Trophoblast cell (in vitro differentiated cells and primary cell): ENCODE measurements at regions not wholly inside any gene's neighbourhood (a gene's known extent, or its start where the extent isn't known, plus 50 kb on each side); places are given as distances from the start of the nearest gene placed in this dataset.

ENCODE experiments used
- DNase-seq, 2 donors: peaks; one replicate each; pipeline ENCODE4 v3.0.0-alpha.2; 2016
- H2AFZ ChIP-seq: 2 replicates; pipeline ENCODE4 v1.6.1; 2013; ENCODE audit warnings: low read length, moderate library complexity, mild to moderate bottlenecking; ENCODE audit not compliant: insufficient read depth, poor library complexity
- H2AK5ac ChIP-seq: 2 replicates; pipeline ENCODE4 v1.6.1; 2013; ENCODE audit warnings: mild to moderate bottlenecking, low read length
- H2BK120ac ChIP-seq: 2 replicates; pipeline ENCODE4 v1.6.1; 2013; ENCODE audit warnings: low read length, mild to moderate bottlenecking, moderate library complexity; ENCODE audit not compliant: insufficient read depth, poor library complexity
- H2BK12ac ChIP-seq: 2 replicates; pipeline ENCODE4 v1.6.1; 2013; ENCODE audit warnings: mild to moderate bottlenecking, low read length, moderate library complexity
- H2BK5ac ChIP-seq: 2 replicates; pipeline ENCODE4 v1.6.1; 2013; ENCODE audit warnings: low read length, low read depth, moderate library complexity, mild to moderate bottlenecking; ENCODE audit not compliant: poor library complexity
- H3K14ac ChIP-seq: 2 replicates; pipeline ENCODE4 v1.6.1; 2013; ENCODE audit warnings: mild to moderate bottlenecking, low read length
- H3K18ac ChIP-seq: 2 replicates; pipeline ENCODE4 v1.6.1; 2013; ENCODE audit warnings: mild to moderate bottlenecking, low read length
- H3K23ac ChIP-seq: 2 replicates; pipeline ENCODE4 v1.6.1; 2013; ENCODE audit warnings: low read length
- H3K27ac ChIP-seq: 2 replicates; pipeline ENCODE4 v1.5.1; 2013; ENCODE audit warnings: low read depth, mild to moderate bottlenecking, inconsistent platforms, low read length, moderate library complexity
- H3K27me3 ChIP-seq: 2 replicates; pipeline ENCODE4 v1.6.1; 2013; ENCODE audit warnings: inconsistent platforms, mild to moderate bottlenecking, low read length, moderate library complexity; ENCODE audit not compliant: insufficient read depth
- H3K36me3 ChIP-seq, 2 experiments: 1 replicate in 1 of 2; 2 replicates in 1 of 2; pipeline ENCODE4 v1.6.1; 2013; ENCODE audit warnings: low read length in 2 of 2, mild to moderate bottlenecking in 2 of 2, moderate library complexity in 1 of 2; ENCODE audit not compliant: insufficient read depth in 2 of 2, control insufficient read depth in 1 of 2
- H3K4ac ChIP-seq: 2 replicates; pipeline ENCODE4 v1.6.1; 2013; ENCODE audit warnings: low read depth, mild to moderate bottlenecking, low read length, moderate library complexity
- H3K4me1 ChIP-seq, 2 experiments: 1 replicate in 1 of 2; 2 replicates in 1 of 2; pipeline ENCODE4 v1.6.1; 2013; ENCODE audit warnings: low read length in 2 of 2, mild to moderate bottlenecking in 2 of 2, moderate library complexity in 1 of 2; ENCODE audit not compliant: insufficient read depth in 2 of 2, control insufficient read depth in 1 of 2
- H3K4me2 ChIP-seq: 2 replicates; pipeline ENCODE4 v1.6.1; 2013; ENCODE audit warnings: inconsistent platforms, mild to moderate bottlenecking, low read length, moderate library complexity
- H3K4me3 ChIP-seq: 2 replicates; pipeline ENCODE4 v1.5.1; 2013; ENCODE audit warnings: mild to moderate bottlenecking, low read depth, low read length, inconsistent platforms
- H3K79me1 ChIP-seq: one replicate; pipeline ENCODE4 v1.6.1; 2013; ENCODE audit warnings: low read length
- H3K79me2 ChIP-seq: 2 replicates; pipeline ENCODE4 v1.6.1; 2013; ENCODE audit warnings: low read length, mild to moderate bottlenecking; ENCODE audit not compliant: control insufficient read depth, insufficient read depth, poor library complexity
- H3K9ac ChIP-seq: 2 replicates; pipeline ENCODE4 v1.6.1; 2013; ENCODE audit warnings: mild to moderate bottlenecking, low read length
- H3K9me3 ChIP-seq: 2 replicates; pipeline ENCODE4 v1.6.1; 2013; ENCODE audit warnings: low read depth, mild to moderate bottlenecking, control low read depth, inconsistent platforms, low read length; ENCODE audit not compliant: insufficient read depth
- H4K12ac ChIP-seq: 2 replicates; pipeline ENCODE4 v1.6.1; 2013; ENCODE audit warnings: low read depth, mild to moderate bottlenecking, low read length, moderate library complexity
- H4K8ac ChIP-seq: 2 replicates; pipeline ENCODE4 v1.6.1; 2013; ENCODE audit warnings: low read depth, mild to moderate bottlenecking, low read length, moderate library complexity
- H4K91ac ChIP-seq: one replicate; pipeline ENCODE4 v1.6.1; 2013; ENCODE audit warnings: low read depth, mild to moderate bottlenecking, low read length, moderate library complexity
- WGBS: extraction: QIAGEN DNeasy Blood & Tissue Kit; methylation state at CpG from one replicate; pipeline ENCODE4 v1.1.7; 2013; ENCODE audit warnings: missing lambda C conversion rate; ENCODE audit not compliant: insufficient read length, insufficient coverage; ENCODE audit errors: extremely low coverage; 5-methylcytosine and 5-hydroxymethylcytosine counted together

GRCh38 chr1:216997831-216998230 lies 274.6 kb upstream of the ESRRG start:
- no peaks in the 10 kb centered on the region for H3K79me2 ChIP-seq
- no peaks in the 10 kb centered on the region for H3K27me3 ChIP-seq
- no peak overlapping the region for H4K8ac ChIP-seq
- H2BK12ac ChIP-seq: no peak overlapping the region
- no CpG with 5 or more reads among the region's 1 CpG for WGBS
- no peak for DNase-seq
- H2BK120ac ChIP-seq: no peak overlapping the region
- H3K23ac ChIP-seq: no peak overlapping the region
- no peak overlapping the region for H3K9ac ChIP-seq
- H3K27ac ChIP-seq: no peak overlapping the region
- no peak overlapping the region for H2BK5ac ChIP-seq
- no peak overlapping the region for H3K18ac ChIP-seq
- no peak overlapping the region for H3K4me3 ChIP-seq
- no peak overlapping the region for H4K12ac ChIP-seq
- H4K91ac ChIP-seq: no peak overlapping the region
- no peak overlapping the region for H3K14ac ChIP-seq
- no peak overlapping the region for H2AFZ ChIP-seq
- H3K4me2 ChIP-seq: no peak overlapping the region
- no peaks in the 10 kb centered on the region for H3K79me1 ChIP-seq
- no peak overlapping the region for H3K4ac ChIP-seq
- H3K36me3 ChIP-seq: no peaks in the 10 kb centered on the region
- no peak overlapping the region for H2AK5ac ChIP-seq
- H3K4me1 ChIP-seq: no peaks in the 10 kb centered on the region
- no peaks in the 10 kb centered on the region for H3K9me3 ChIP-seq

GRCh38 chr1:216997069-216997468 lies 273.8 kb upstream of the ESRRG start:
- Histone ChIP-seq H3K18ac (no peak overlapping the region), H4K12ac (no peak overlapping the region), H2BK120ac (no peak overlapping the region), H3K79me2 (no peaks in the 10 kb centered on the region), H3K4me2 (no peak overlapping the region), H4K91ac (no peak overlapping the region), H2AFZ (no peak overlapping the region), H3K9ac (no peak overlapping the region), H3K36me3 (no peaks in the 10 kb centered on the region), H3K4me3 (no peak overlapping the region), H2AK5ac (no peak overlapping the region), H3K23ac (no peak overlapping the region), H3K79me1 (no peaks in the 10 kb centered on the region), H2BK5ac (no peak overlapping the region), H3K4me1 (no peaks in the 10 kb centered on the region), H2BK12ac (no peak overlapping the region), H3K14ac (no peak overlapping the region), H3K4ac (no peak overlapping the region), H3K9me3 (no peaks in the 10 kb centered on the region), H3K27me3 (no peaks in the 10 kb centered on the region), H3K27ac (no peak overlapping the region), H4K8ac (no peak overlapping the region)
- no CpG with 5 or more reads among the region's 3 CpGs for WGBS
- DNase-seq: no peak

- Histone ChIP-seq H4K12ac (no peak overlapping the region), H3K4me1 (no peaks in the 10 kb centered on the region), H3K27ac (no peak overlapping the region), H3K4me2 (no peak overlapping the region), H3K18ac (no peak overlapping the region), H2AK5ac (no peak overlapping the region), H4K8ac (no peak overlapping the region), H3K9me3 (no peaks in the 10 kb centered on the region), H3K23ac (no peak overlapping the region), H3K14ac (no peak overlapping the region), H3K27me3 (no peaks in the 10 kb centered on the region), H2BK5ac (no peak overlapping the region), H2AFZ (no peak overlapping the region), H3K79me1 (no peaks in the 10 kb centered on the region), H4K91ac (no peak overlapping the region), H3K4ac (no peak overlapping the region), H3K9ac (no peak overlapping the region), H3K4me3 (no peak overlapping the region), H3K36me3 (no peaks in the 10 kb centered on the region), H3K79me2 (no peaks in the 10 kb centered on the region), H2BK120ac (no peak overlapping the region), H2BK12ac (no peak overlapping the region)
- no peak for DNase-seq
- WGBS: no CpG with 5 or more reads among the region's 1 CpG
Observed at GRCh38 chr1:216984536-216984935, 261.3 kb upstream of the ESRRG start.

GRCh38 chr1:216983823-216984222 lies 260.6 kb upstream of the ESRRG start:
- Histone ChIP-seq H4K91ac (no peak overlapping the region), H3K79me2 (no peaks in the 10 kb centered on the region), H2AK5ac (no peak overlapping the region), H3K4me2 (no peak overlapping the region), H2BK12ac (no peak overlapping the region), H2AFZ (no peak overlapping the region), H3K9ac (no peak overlapping the region), H3K4me1 (no peaks in the 10 kb centered on the region), H2BK120ac (no peak overlapping the region), H3K18ac (no peak overlapping the region), H3K9me3 (no peaks in the 10 kb centered on the region), H3K4me3 (no peak overlapping the region), H3K27me3 (no peaks in the 10 kb centered on the region), H3K27ac (no peak overlapping the region), H3K4ac (no peak overlapping the region), H3K79me1 (no peaks in the 10 kb centered on the region), H3K14ac (no peak overlapping the region), H3K36me3 (no peaks in the 10 kb centered on the region), H4K8ac (no peak overlapping the region), H4K12ac (no peak overlapping the region), H3K23ac (no peak overlapping the region), H2BK5ac (no peak overlapping the region)
- DNase-seq: no peak
- no CpG with 5 or more reads among the region's 6 CpGs for WGBS
